Loucy (cell line): ENCODE measurements at regions not wholly inside any gene's neighbourhood (a gene's known extent, or its start where the extent isn't known, plus 50 kb on each side); places are given as distances from the start of the nearest gene placed in this dataset.
A peak's percentile ranks its signal among the peaks of the same experiment; 100 is the strongest.

Experiments used
- H2AFZ ChIP-seq: fragments of 200-600 bp; sonication (generic); 2 replicates; pipeline ENCODE4 v1.6.0; 2016; ENCODE audit warnings: antibody characterized with exemption, mild to moderate bottlenecking, low read length, moderate library complexity
- H3F3A ChIP-seq: fragments of 200-600 bp; 2 replicates; pipeline ENCODE4 v1.6.0; 2016; ENCODE audit warnings: antibody characterized with exemption, low read depth, mild to moderate bottlenecking
- H3K27me3 ChIP-seq: fragments of 200-600 bp; sonication (generic); 2 replicates; pipeline ENCODE4 v1.6.1; 2014; ENCODE audit warnings: low read length, mild to moderate bottlenecking; ENCODE audit not compliant: insufficient read depth, poor library complexity, severe bottlenecking
- H3K36me3 ChIP-seq: fragments of 200-600 bp; sonication (generic); 2 replicates; pipeline ENCODE4 v1.6.1; 2016; ENCODE audit warnings: low read length; ENCODE audit not compliant: insufficient read depth
- H3K4me1 ChIP-seq: fragments of 200-600 bp; sonication (generic); 2 replicates; pipeline ENCODE4 v1.5.1; 2014; ENCODE audit warnings: low read length, mild to moderate bottlenecking; ENCODE audit not compliant: insufficient read depth, poor library complexity, severe bottlenecking
- H3K4me2 ChIP-seq: fragments of 200-600 bp; sonication (generic); 2 replicates; pipeline ENCODE4 v1.6.0; 2014; ENCODE audit warnings: antibody characterized with exemption, low read length, low read depth, mild to moderate bottlenecking; ENCODE audit not compliant: poor library complexity, severe bottlenecking
- H3K4me3 ChIP-seq: fragments of 200-600 bp; sonication (generic); 2 replicates; pipeline ENCODE4 v1.5.1; 2014; ENCODE audit warnings: low read length, mild to moderate bottlenecking, mixed read lengths; ENCODE audit not compliant: poor library complexity, severe bottlenecking
- H3K79me2 ChIP-seq: fragments of 200-600 bp; sonication (generic); 2 replicates; pipeline ENCODE4 v1.6.1; 2014; ENCODE audit warnings: low read length; ENCODE audit not compliant: insufficient read depth
- H3K9ac ChIP-seq: fragments of 200-600 bp; sonication (generic); 2 replicates; pipeline ENCODE4 v1.6.0; 2014; ENCODE audit warnings: mild to moderate bottlenecking, low read depth, low read length, moderate library complexity; ENCODE audit not compliant: poor library complexity, severe bottlenecking
- H3K9me2 ChIP-seq: fragments of 200-600 bp; sonication (generic); replicated peaks from 2 replicates; pipeline ENCODE4 v1.6.1; 2016; ENCODE audit warnings: low read depth, low read length, mixed read lengths
- H3K9me3 ChIP-seq: fragments of 200-600 bp; sonication (generic); 2 replicates; pipeline ENCODE4 v1.6.1; 2014; ENCODE audit warnings: mild to moderate bottlenecking, antibody characterized with exemption, low read length, low read depth; ENCODE audit not compliant: insufficient read depth
- H4K20me1 ChIP-seq: fragments of 200-600 bp; sonication (generic); 2 replicates; pipeline ENCODE4 v1.6.0; 2014; ENCODE audit warnings: antibody characterized with exemption, low read length, mild to moderate bottlenecking; ENCODE audit not compliant: insufficient read depth, poor library complexity, severe bottlenecking
- CTCF ChIP-seq: fragments of 200-600 bp; sonication (generic); conservative IDR thresholded peaks from 2 replicates; pipeline ENCODE4 v1.5.1; 2014; ENCODE audit warnings: mild to moderate bottlenecking, antibody characterized with exemption, low read length
- EZH2phosphoT487 ChIP-seq: fragments of 200-600 bp; IDR thresholded peaks from 2 replicates; pipeline ENCODE4 v1.6.1; 2018; ENCODE audit warnings: antibody characterized with exemption, mild to moderate bottlenecking, moderate library complexity, borderline replicate concordance

- TF ChIP-seq CTCF (0 out of 2 replicates have a peak, but pooled peaks have one; percentile 21), EZH2phosphoT487 (no peak)
These were observed 133.6 kb upstream of the GIMD1 start for GRCh38 chr4:106502106-106502699.

DNA sequence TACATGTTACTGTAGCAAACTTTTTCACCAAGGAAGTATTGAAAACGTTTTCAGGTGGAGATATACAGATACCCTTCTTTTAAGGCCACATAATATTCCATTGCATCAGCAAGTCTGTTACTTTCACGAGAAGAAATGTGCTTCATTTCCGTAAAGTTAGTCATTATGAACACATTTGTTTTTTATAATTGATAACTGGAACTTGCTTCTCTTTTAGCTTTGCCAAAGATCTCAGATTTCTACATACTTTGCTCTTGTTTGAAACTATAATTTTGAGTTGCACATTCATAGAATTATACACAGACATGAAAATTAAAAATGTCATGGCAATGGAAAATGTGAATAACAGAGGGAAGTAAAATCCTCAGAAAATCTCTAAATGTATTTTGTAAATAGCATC lies 128.7 kb upstream of the GIMD1 start:
- no peaks in the 10 kb centered on the region for H3K4me1 ChIP-seq
- no peaks in the 10 kb centered on the region for H4K20me1 ChIP-seq
- no peaks in the 10 kb centered on the region for H3K9me3 ChIP-seq
- TF ChIP-seq CTCF: no peak
- no peak for TF ChIP-seq EZH2phosphoT487
- no peaks in the 10 kb centered on the region for H3K36me3 ChIP-seq
- H3K4me3 ChIP-seq: no peak overlapping the region
- no peaks in the 10 kb centered on the region for H3K79me2 ChIP-seq
- H3K9me2 ChIP-seq: no peaks in the 10 kb centered on the region
- H3K27me3 ChIP-seq: no peaks in the 10 kb centered on the region
- H3K4me2 ChIP-seq: no peak overlapping the region
- no peaks in the 10 kb centered on the region for H3F3A ChIP-seq
- H2AFZ ChIP-seq: no peak overlapping the region
- H3K9ac ChIP-seq: no peak overlapping the region

More at GRCh38 chr4:106502106-106502699, 133.6 kb upstream of the GIMD1 start:
- Histone ChIP-seq H3K4me2 (no peak overlapping the region), H3K36me3 (no peaks in the 10 kb centered on the region), H3K9ac (no peak overlapping the region), H3K4me1 (no peaks in the 10 kb centered on the region), H3K9me2 (no peaks in the 10 kb centered on the region), H3F3A (no peaks in the 10 kb centered on the region), H3K4me3 (no peak overlapping the region), H2AFZ (no peak overlapping the region), H4K20me1 (no peaks in the 10 kb centered on the region), H3K9me3 (no peaks in the 10 kb centered on the region), H3K79me2 (no peaks in the 10 kb centered on the region), H3K27me3 (no peaks in the 10 kb centered on the region)

GRCh38 chr4:106496061-106496460 lies 127.5 kb upstream of the GIMD1 start:
- H3K4me1 ChIP-seq: no peaks in the 10 kb centered on the region
- H3F3A ChIP-seq: no peaks in the 10 kb centered on the region
- no peaks in the 10 kb centered on the region for H3K36me3 ChIP-seq
- H3K4me2 ChIP-seq: no peak overlapping the region
- H3K79me2 ChIP-seq: no peaks in the 10 kb centered on the region
- H2AFZ ChIP-seq: no peak overlapping the region
- H3K9ac ChIP-seq: no peak overlapping the region
- H3K4me3 ChIP-seq: no peak overlapping the region
- H3K9me2 ChIP-seq: no peaks in the 10 kb centered on the region
- H3K9me3 ChIP-seq: no peaks in the 10 kb centered on the region
- no peaks in the 10 kb centered on the region for H4K20me1 ChIP-seq
- no peaks in the 10 kb centered on the region for H3K27me3 ChIP-seq
- TF ChIP-seq CTCF (no peak), EZH2phosphoT487 (no peak)
